ENCODE measurements at regions not wholly inside any gene's neighbourhood (a gene's known extent, or its start where the extent isn't known, plus 50 kb on each side); places are given as distances from the start of the nearest gene placed in this dataset.

DNA sequence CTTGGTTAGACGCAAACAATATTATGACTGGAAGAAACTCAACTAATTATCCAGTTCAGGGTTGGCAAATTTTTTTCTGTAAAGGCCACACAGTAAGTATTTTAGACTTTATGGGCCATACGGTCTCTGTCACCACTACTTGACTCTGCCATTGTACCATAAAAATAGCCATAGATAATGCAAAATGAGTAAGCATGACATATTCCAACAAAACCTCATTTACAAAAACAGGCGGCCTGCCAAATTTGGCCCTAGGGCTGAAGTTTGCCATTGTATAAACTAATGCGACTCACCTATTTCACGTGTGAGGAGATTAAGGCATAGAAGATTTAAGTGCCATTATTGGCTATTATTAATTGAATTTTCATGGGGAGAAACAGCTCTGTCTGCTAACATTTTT is 116.8 kb upstream of the CNTN6 start:
- no peak overlapping the region for H3K4me2 ChIP-seq (ENCODE audit: low read depth, low read length)
- in situ Hi-C loops (cut with HindIII; ENCODE audit: extremely low pct_ligation_motif_present, low pct_unique_long_range_greater_than_20kb), result no loop called here
- H4K20me1 ChIP-seq (ENCODE audit: insufficient read depth, low read length), result no peaks in the 10 kb centered on the region
- ATAC-seq, result no peak
- CTCF ChIA-PET (ENCODE audit: low intra/inter-chr PET ratio, low total read pairs), result no interaction called here
- H3K4me1 ChIP-seq (ENCODE audit: insufficient read depth, low read length), result no peaks in the 10 kb centered on the region
- no peaks in the 10 kb centered on the region for H3K36me3 ChIP-seq (replicated peaks in 1 of 2; ENCODE audit: control insufficient read depth in 1 of 2, insufficient read depth in 2 of 2, low read length in 2 of 2)
- no peaks in the 10 kb centered on the region for H3K27me3 ChIP-seq (ENCODE audit: control insufficient read depth in 1 of 2, insufficient read depth in 2 of 2, low read length in 2 of 2)
- intact Hi-C loops (cut with micrococcal nuclease; ENCODE audit: unreplicated experiment), result no loop called here
- no peak for FAIRE-seq
- H2AFZ ChIP-seq (ENCODE audit: low read length), result no peak overlapping the region
- 23% methylated on average over 5 of the region's 5 CpGs for WGBS (ENCODE audit: low lambda C conversion rate)
- no peak for TF ChIP-seq MZF1 (CRISPR knock-in tag; IDR thresholded peaks at IDR 0.05; ENCODE audit: borderline replicate concordance)
- TF ChIP-seq, protein P1, sequence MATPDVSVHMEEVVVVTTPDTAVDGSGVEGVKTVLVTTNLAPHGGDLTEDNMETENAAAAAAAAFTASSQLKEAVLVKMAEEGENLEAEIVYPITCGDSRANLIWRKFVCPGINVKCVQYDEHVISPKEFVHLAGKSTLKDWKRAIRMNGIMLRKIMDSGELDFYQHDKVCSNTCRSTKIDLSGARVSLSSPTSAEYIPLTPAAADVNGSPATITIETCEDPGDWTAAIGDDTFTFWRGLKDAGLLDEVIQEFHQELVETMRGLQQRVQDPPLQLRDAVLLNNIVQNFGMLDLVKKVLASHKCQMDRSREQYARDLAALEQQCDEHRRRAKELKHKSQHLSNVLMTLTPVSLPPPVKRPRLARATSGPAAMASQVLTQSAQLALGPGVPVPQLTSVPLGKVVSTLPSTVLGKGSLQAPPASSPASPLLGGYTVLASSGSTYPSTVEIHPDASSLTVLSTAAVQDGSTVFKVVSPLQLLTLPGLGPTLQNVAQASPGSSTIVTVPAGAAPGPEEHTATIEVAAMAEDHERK (CRISPR knock-in tag; IDR thresholded peaks at IDR 0.05; ENCODE audit: low read depth), result no peak
- POLR2A ChIA-PET, result no interaction called here
- no peak overlapping the region for H3K4me3 ChIP-seq (replicated peaks in 1 of 3; ENCODE audit: insufficient read depth in 1 of 3, low read depth in 2 of 3, low read length in 3 of 3)
- H3K9ac ChIP-seq (ENCODE audit: insufficient read depth, low read depth, low read length), result no peak overlapping the region
- BruUV-seq (replicated peaks), result no TSS peak
- no peak overlapping the region for H3K27ac ChIP-seq (ENCODE audit: extremely low read length, insufficient read depth, low read length)
- DNase-seq (ENCODE audit: low spot score), result no peak
- H3K79me2 ChIP-seq (ENCODE audit: insufficient read depth, low read length), result no peaks in the 10 kb centered on the region
- H3K9me3 ChIP-seq (ENCODE audit: low read length), result peaks cover 95% of the 10 kb centered on the region

DNA sequence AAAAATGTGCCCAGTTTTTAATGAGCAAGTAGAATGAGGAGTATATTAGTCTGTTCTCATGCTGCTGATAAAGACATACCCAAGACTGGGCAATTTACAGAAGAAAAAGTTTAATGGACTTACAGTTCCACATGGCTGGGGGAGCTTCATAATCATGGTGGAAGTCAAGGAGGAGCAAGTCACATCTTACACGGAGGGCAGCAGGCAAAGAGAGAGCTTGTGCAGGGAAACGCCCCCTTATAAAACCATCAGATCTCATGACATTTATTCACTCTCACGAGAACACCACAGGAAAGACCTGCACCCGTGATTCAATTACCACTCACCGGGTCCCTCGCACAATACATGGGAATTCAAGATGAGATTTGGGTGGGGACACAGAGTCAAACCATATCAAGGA is 111.7 kb upstream of the CNTN6 start:
- POLR2A ChIA-PET, result no interaction called here
- no peak overlapping the region for H3K4me3 ChIP-seq (replicated peaks in 1 of 3; ENCODE audit: insufficient read depth in 1 of 3, low read depth in 2 of 3, low read length in 3 of 3)
- intact Hi-C loops (cut with micrococcal nuclease; ENCODE audit: unreplicated experiment) (no loop called here), in situ Hi-C loops (cut with HindIII; ENCODE audit: extremely low pct_ligation_motif_present, low pct_unique_long_range_greater_than_20kb) (no loop called here)
- H3K36me3 ChIP-seq (replicated peaks in 1 of 2; ENCODE audit: control insufficient read depth in 1 of 2, insufficient read depth in 2 of 2, low read length in 2 of 2), result no peaks in the 10 kb centered on the region
- H3K9ac ChIP-seq (ENCODE audit: insufficient read depth, low read depth, low read length), result no peak overlapping the region
- no peaks in the 10 kb centered on the region for H3K4me1 ChIP-seq (ENCODE audit: insufficient read depth, low read length)
- no peak for ATAC-seq
- no peak overlapping the region for H3K27ac ChIP-seq (ENCODE audit: extremely low read length, insufficient read depth, low read length)
- peaks cover 96% of the 10 kb centered on the region for H3K9me3 ChIP-seq (ENCODE audit: low read length)
- TF ChIP-seq, protein P2, sequence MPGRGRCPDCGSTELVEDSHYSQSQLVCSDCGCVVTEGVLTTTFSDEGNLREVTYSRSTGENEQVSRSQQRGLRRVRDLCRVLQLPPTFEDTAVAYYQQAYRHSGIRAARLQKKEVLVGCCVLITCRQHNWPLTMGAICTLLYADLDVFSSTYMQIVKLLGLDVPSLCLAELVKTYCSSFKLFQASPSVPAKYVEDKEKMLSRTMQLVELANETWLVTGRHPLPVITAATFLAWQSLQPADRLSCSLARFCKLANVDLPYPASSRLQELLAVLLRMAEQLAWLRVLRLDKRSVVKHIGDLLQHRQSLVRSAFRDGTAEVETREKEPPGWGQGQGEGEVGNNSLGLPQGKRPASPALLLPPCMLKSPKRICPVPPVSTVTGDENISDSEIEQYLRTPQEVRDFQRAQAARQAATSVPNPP (CRISPR knock-in tag; IDR thresholded peaks at IDR 0.05), result no peak
- TF ChIP-seq HNF4G (IDR thresholded peaks at IDR 0.05; ENCODE audit: borderline replicate concordance, low read depth, low read length) (no peak), HNF4G (CRISPR knock-in tag; IDR thresholded peaks at IDR 0.05; ENCODE audit: borderline replicate concordance, low read depth) (no peak)
- CTCF ChIA-PET (ENCODE audit: low intra/inter-chr PET ratio, low total read pairs), result no interaction called here
- FAIRE-seq, result no peak
- WGBS (ENCODE audit: low lambda C conversion rate), result 1% methylated on average over 6 of the region's 6 CpGs
- DNase-seq (ENCODE audit: low spot score), result no peak
- H2AFZ ChIP-seq (ENCODE audit: low read length), result no peak overlapping the region
- BruUV-seq (replicated peaks), result no TSS peak
- no peaks in the 10 kb centered on the region for H3K79me2 ChIP-seq (ENCODE audit: insufficient read depth, low read length)
- no peak overlapping the region for H3K4me2 ChIP-seq (ENCODE audit: low read depth, low read length)
- no peaks in the 10 kb centered on the region for H3K27me3 ChIP-seq (ENCODE audit: control insufficient read depth in 1 of 2, insufficient read depth in 2 of 2, low read length in 2 of 2)
- no peaks in the 10 kb centered on the region for H4K20me1 ChIP-seq (ENCODE audit: insufficient read depth, low read length)

All from HepG2 (cell line).